ENCODE measurements at regions not wholly inside any gene's neighbourhood (a gene's known extent, or its start where the extent isn't known, plus 50 kb on each side); places are given as distances from the start of the nearest gene placed in this dataset.

DNA sequence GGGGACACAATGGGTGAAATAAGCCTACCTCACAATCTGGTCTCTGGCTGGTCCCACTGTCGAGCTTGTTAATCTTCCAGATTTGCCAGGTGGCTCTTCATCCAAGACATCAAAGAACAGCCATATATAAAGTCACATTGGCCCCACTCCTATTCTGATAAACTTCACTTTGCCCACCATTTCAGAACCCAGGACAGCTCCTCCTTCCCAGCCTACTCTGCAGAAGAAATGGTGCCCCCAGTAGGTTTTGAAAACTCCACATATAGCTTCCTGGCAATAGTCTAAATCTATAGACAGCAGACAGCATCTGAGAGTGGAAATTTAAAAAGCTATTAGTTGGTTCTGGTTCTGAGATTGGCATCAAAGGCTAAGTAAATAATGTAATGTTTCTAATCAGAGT is 143.1 kb upstream of the PCSK2 start:
- Histone ChIP-seq H3K79me2 (ENCODE audit: insufficient read depth, low read length) (no peaks in the 10 kb centered on the region), H3K36me3 (ENCODE audit: insufficient read depth, low read length) (no peaks in the 10 kb centered on the region), H3K9me2 (replicated peaks; ENCODE audit: low read depth, low read length) (no peaks in the 10 kb centered on the region), H4K20me1 (ENCODE audit: insufficient read depth, low read length, poor library complexity, severe bottlenecking) (no peaks in the 10 kb centered on the region), H3F3A (ENCODE audit: low read depth) (no peaks in the 10 kb centered on the region), H3K27me3 (ENCODE audit: insufficient read depth, low read length, poor library complexity, severe bottlenecking) (no peaks in the 10 kb centered on the region), H2AFZ (ENCODE audit: low read length) (no peak overlapping the region), H3K9ac (ENCODE audit: low read depth, low read length, poor library complexity, severe bottlenecking) (no peak overlapping the region), H3K4me2 (ENCODE audit: low read depth, low read length, poor library complexity, severe bottlenecking) (no peak overlapping the region), H3K4me1 (ENCODE audit: insufficient read depth, low read length, poor library complexity, severe bottlenecking) (no peaks in the 10 kb centered on the region), H3K4me3 (ENCODE audit: low read length, poor library complexity, severe bottlenecking) (no peak overlapping the region), H3K9me3 (ENCODE audit: insufficient read depth, low read depth, low read length) (no peaks in the 10 kb centered on the region)
- TF ChIP-seq EZH2phosphoT487 (IDR thresholded peaks at IDR 0.05; ENCODE audit: borderline replicate concordance) = no peak
- TF ChIP-seq, protein P1, sequence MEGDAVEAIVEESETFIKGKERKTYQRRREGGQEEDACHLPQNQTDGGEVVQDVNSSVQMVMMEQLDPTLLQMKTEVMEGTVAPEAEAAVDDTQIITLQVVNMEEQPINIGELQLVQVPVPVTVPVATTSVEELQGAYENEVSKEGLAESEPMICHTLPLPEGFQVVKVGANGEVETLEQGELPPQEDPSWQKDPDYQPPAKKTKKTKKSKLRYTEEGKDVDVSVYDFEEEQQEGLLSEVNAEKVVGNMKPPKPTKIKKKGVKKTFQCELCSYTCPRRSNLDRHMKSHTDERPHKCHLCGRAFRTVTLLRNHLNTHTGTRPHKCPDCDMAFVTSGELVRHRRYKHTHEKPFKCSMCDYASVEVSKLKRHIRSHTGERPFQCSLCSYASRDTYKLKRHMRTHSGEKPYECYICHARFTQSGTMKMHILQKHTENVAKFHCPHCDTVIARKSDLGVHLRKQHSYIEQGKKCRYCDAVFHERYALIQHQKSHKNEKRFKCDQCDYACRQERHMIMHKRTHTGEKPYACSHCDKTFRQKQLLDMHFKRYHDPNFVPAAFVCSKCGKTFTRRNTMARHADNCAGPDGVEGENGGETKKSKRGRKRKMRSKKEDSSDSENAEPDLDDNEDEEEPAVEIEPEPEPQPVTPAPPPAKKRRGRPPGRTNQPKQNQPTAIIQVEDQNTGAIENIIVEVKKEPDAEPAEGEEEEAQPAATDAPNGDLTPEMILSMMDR (conservative IDR thresholded peaks at IDR 0.05; ENCODE audit: low read length) = no peak

DNA sequence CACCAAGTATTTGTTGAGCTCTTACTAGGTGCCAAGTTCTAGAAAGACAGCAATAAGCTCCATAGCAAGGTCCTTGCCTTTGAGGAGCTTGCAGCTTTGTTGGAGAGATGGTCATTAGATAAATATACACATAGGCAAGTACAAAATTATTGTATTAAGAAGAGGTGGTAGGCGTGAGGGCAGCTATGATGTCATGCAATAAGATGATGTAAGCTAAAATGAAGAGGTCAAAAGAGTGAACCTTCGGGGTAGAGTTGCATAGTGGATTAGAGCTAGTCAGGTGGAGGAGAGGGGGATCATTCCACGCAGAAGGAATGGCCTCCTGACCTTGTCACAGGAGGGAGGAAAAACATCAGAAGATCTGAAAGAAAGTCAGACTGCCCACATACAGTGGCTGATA is 141.9 kb upstream of the PCSK2 start:
- no peaks in the 10 kb centered on the region for H3K27me3 ChIP-seq (ENCODE audit: insufficient read depth, low read length, poor library complexity, severe bottlenecking)
- H3K4me1 ChIP-seq (ENCODE audit: insufficient read depth, low read length, poor library complexity, severe bottlenecking) = no peaks in the 10 kb centered on the region
- no peaks in the 10 kb centered on the region for H4K20me1 ChIP-seq (ENCODE audit: insufficient read depth, low read length, poor library complexity, severe bottlenecking)
- no peaks in the 10 kb centered on the region for H3F3A ChIP-seq (ENCODE audit: low read depth)
- H3K36me3 ChIP-seq (ENCODE audit: insufficient read depth, low read length) = no peaks in the 10 kb centered on the region
- H3K9me3 ChIP-seq (ENCODE audit: insufficient read depth, low read depth, low read length) = no peaks in the 10 kb centered on the region
- no peak overlapping the region for H3K9ac ChIP-seq (ENCODE audit: low read depth, low read length, poor library complexity, severe bottlenecking)
- no peak overlapping the region for H3K4me2 ChIP-seq (ENCODE audit: low read depth, low read length, poor library complexity, severe bottlenecking)
- H3K9me2 ChIP-seq (replicated peaks; ENCODE audit: low read depth, low read length) = no peaks in the 10 kb centered on the region
- H3K4me3 ChIP-seq (ENCODE audit: low read length, poor library complexity, severe bottlenecking) = no peak overlapping the region
- TF ChIP-seq, protein P1 (conservative IDR thresholded peaks at IDR 0.05; ENCODE audit: low read length) = no peak
- TF ChIP-seq EZH2phosphoT487 (IDR thresholded peaks at IDR 0.05; ENCODE audit: borderline replicate concordance) = no peak
- H3K79me2 ChIP-seq (ENCODE audit: insufficient read depth, low read length) = no peaks in the 10 kb centered on the region
- H2AFZ ChIP-seq (ENCODE audit: low read length) = no peak overlapping the region

DNA sequence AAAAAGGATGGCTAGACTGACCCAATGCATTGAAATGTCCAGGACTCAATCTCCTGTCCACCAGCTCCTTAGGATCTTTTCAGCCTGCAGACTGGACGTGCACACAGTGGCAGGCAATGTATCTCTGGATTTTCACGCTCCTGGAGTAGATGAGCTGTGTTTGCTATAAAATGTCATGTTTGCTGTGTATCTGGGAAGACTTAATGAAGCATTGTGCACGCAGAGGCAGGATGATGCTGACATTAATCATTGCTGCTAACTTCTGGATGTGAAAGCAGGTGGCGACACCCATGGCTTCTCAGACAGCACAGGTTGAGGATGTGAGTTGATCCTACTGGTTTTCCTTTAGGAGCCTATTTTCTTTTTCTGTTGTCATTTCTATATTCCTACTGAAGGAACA is 133.1 kb upstream of the PCSK2 start:
- no peaks in the 10 kb centered on the region for H3K9me2 ChIP-seq (replicated peaks; ENCODE audit: low read depth, low read length)
- H3F3A ChIP-seq (ENCODE audit: low read depth) = no peaks in the 10 kb centered on the region
- H4K20me1 ChIP-seq (ENCODE audit: insufficient read depth, low read length, poor library complexity, severe bottlenecking) = no peaks in the 10 kb centered on the region
- H2AFZ ChIP-seq (ENCODE audit: low read length) = no peak overlapping the region
- no peak overlapping the region for H3K4me3 ChIP-seq (ENCODE audit: low read length, poor library complexity, severe bottlenecking)
- H3K4me1 ChIP-seq (ENCODE audit: insufficient read depth, low read length, poor library complexity, severe bottlenecking) = no peaks in the 10 kb centered on the region
- no peaks in the 10 kb centered on the region for H3K79me2 ChIP-seq (ENCODE audit: insufficient read depth, low read length)
- TF ChIP-seq, protein P1 (conservative IDR thresholded peaks at IDR 0.05; ENCODE audit: low read length) = no peak
- TF ChIP-seq EZH2phosphoT487 (IDR thresholded peaks at IDR 0.05; ENCODE audit: borderline replicate concordance) = no peak
- no peak overlapping the region for H3K4me2 ChIP-seq (ENCODE audit: low read depth, low read length, poor library complexity, severe bottlenecking)
- no peaks in the 10 kb centered on the region; the same call in 1 of the 2 replicates for H3K9me3 ChIP-seq (ENCODE audit: insufficient read depth, low read depth, low read length)
- H3K9ac ChIP-seq (ENCODE audit: low read depth, low read length, poor library complexity, severe bottlenecking) = no peak overlapping the region
- no peaks in the 10 kb centered on the region for H3K36me3 ChIP-seq (ENCODE audit: insufficient read depth, low read length)
- no peaks in the 10 kb centered on the region for H3K27me3 ChIP-seq (ENCODE audit: insufficient read depth, low read length, poor library complexity, severe bottlenecking)
